ENCODE measurements at regions not wholly inside any gene's neighbourhood (a gene's known extent, or its start where the extent isn't known, plus 50 kb on each side); places are given as distances from the start of the nearest gene placed in this dataset.

GRCh38 chr12:30120522-30120921, 336.8 kb upstream of the TMTC1 start:
- Histone ChIP-seq H3K4me1 (ENCODE audit: insufficient read depth, low read length) (no peaks in the 10 kb centered on the region), H3K4me3 (ENCODE audit: low read length in 2 of 2) (no peak overlapping the region), H3K9me3 (ENCODE audit: control insufficient read depth in 1 of 2, low read length in 2 of 2) (no peaks in the 10 kb centered on the region), H3K27me3 (ENCODE audit: insufficient read depth, low read length) (no peaks in the 10 kb centered on the region), H3K36me3 (ENCODE audit: insufficient read depth, low read length) (no peaks in the 10 kb centered on the region), H3K27ac (ENCODE audit: low read depth, low read length) (no peak overlapping the region)
- ChIA-PET POLR2A (ENCODE audit: partially characterized antibody) (no interaction called here), CTCF (ENCODE audit: partially characterized antibody) (no interaction called here)
- DNase-seq = no peak
- Mint-ChIP-seq H3K27me3 (no peaks in the 10 kb centered on the region), H3K4me1 (no peaks in the 10 kb centered on the region), H3K36me3 (no peaks in the 10 kb centered on the region), H3K4me3 (no peak overlapping the region), H3K9me3 (peaks cover 0 to 15% (median 4%) of the 10 kb centered on the region in 8 donors), H3K27ac (no peak overlapping the region)
- intact Hi-C loops (cut with micrococcal nuclease) = no loop called here

- intact Hi-C loops (cut with micrococcal nuclease) = no loop called here
- Histone ChIP-seq H3K4me3 (ENCODE audit: low read length in 2 of 2) (no peak overlapping the region), H3K4me1 (ENCODE audit: insufficient read depth, low read length) (no peaks in the 10 kb centered on the region), H3K27ac (ENCODE audit: low read depth, low read length) (no peak overlapping the region), H3K9me3 (ENCODE audit: control insufficient read depth in 1 of 2, low read length in 2 of 2) (no peaks in the 10 kb centered on the region), H3K27me3 (ENCODE audit: insufficient read depth, low read length) (no peaks in the 10 kb centered on the region), H3K36me3 (ENCODE audit: insufficient read depth, low read length) (no peaks in the 10 kb centered on the region)
- no peak for DNase-seq
- CTCF ChIA-PET (ENCODE audit: partially characterized antibody) = no interaction called here
- Mint-ChIP-seq H3K27me3 (no peaks in the 10 kb centered on the region), H3K27ac (no peak overlapping the region), H3K9me3 (peaks cover 0 to 18% (median 4%) of the 10 kb centered on the region in 8 donors), H3K4me3 (no peak overlapping the region), H3K4me1 (no peaks in the 10 kb centered on the region), H3K36me3 (no peaks in the 10 kb centered on the region)
- POLR2A ChIA-PET (ENCODE audit: partially characterized antibody) = no interaction called here
Observed at GRCh38 chr12:30117483-30117882, 333.7 kb upstream of the TMTC1 start.

- Mint-ChIP-seq H3K27me3 (peaks cover 0 to 1% of the 10 kb centered on the region in 2 donors), H3K4me3 (no peak overlapping the region), H3K36me3 (no peaks in the 10 kb centered on the region), H3K4me1 (no peaks in the 10 kb centered on the region), H3K9me3 (peaks cover 0 to 9% (median 2%) of the 10 kb centered on the region in 8 donors), H3K27ac (no peak overlapping the region)
- no peak overlapping the region for H3K27ac ChIP-seq (ENCODE audit: low read depth, low read length)
- intact Hi-C loops (cut with micrococcal nuclease) = no loop called here
- no peak overlapping the region for H3K4me3 ChIP-seq (ENCODE audit: low read length in 2 of 2)
- H3K27me3 ChIP-seq (ENCODE audit: insufficient read depth, low read length) = no peaks in the 10 kb centered on the region
- no peaks in the 10 kb centered on the region for H3K36me3 ChIP-seq (ENCODE audit: insufficient read depth, low read length)
- H3K4me1 ChIP-seq (ENCODE audit: insufficient read depth, low read length) = no peaks in the 10 kb centered on the region
- no peak for DNase-seq
- ChIA-PET CTCF (ENCODE audit: partially characterized antibody) (no interaction called here), POLR2A (ENCODE audit: partially characterized antibody) (no interaction called here)
- no peaks in the 10 kb centered on the region for H3K9me3 ChIP-seq (ENCODE audit: control insufficient read depth in 1 of 2, low read length in 2 of 2)
Observed at GRCh38 chr12:30111719-30112118, 328.0 kb upstream of the TMTC1 start.

GRCh38 chr12:30110958-30111586, 327.3 kb upstream of the TMTC1 start:
- POLR2A ChIA-PET (ENCODE audit: partially characterized antibody) = no interaction called here
- DNase-seq = no peak
- H3K4me3 ChIP-seq (ENCODE audit: low read length in 2 of 2) = no peak overlapping the region
- CTCF ChIA-PET (ENCODE audit: partially characterized antibody) = no interaction called here
- no peaks in the 10 kb centered on the region for H3K4me1 Mint-ChIP-seq
- intact Hi-C loops (cut with micrococcal nuclease) = no loop called here
- no peaks in the 10 kb centered on the region for H3K36me3 Mint-ChIP-seq
- no peaks in the 10 kb centered on the region for H3K36me3 ChIP-seq (ENCODE audit: insufficient read depth, low read length)
- H3K9me3 ChIP-seq (ENCODE audit: control insufficient read depth in 1 of 2, low read length in 2 of 2) = no peaks in the 10 kb centered on the region
- H3K9me3 Mint-ChIP-seq = peaks cover 0 to 9% (median 2%) of the 10 kb centered on the region in 8 donors
- H3K27me3 ChIP-seq (ENCODE audit: insufficient read depth, low read length) = no peaks in the 10 kb centered on the region
- peaks cover 0 to 1% of the 10 kb centered on the region in 2 donors for H3K27me3 Mint-ChIP-seq
- H3K4me1 ChIP-seq (ENCODE audit: insufficient read depth, low read length) = no peaks in the 10 kb centered on the region
- no peak overlapping the region for H3K27ac Mint-ChIP-seq
- H3K27ac ChIP-seq (ENCODE audit: low read depth, low read length) = no peak overlapping the region
- no peak overlapping the region for H3K4me3 Mint-ChIP-seq

GRCh38 chr12:30110498-30110897, 326.8 kb upstream of the TMTC1 start:
- Mint-ChIP-seq H3K9me3 (peaks cover 0 to 9% (median 2%) of the 10 kb centered on the region in 8 donors), H3K27ac (no peak overlapping the region), H3K27me3 (peaks cover 0 to 1% of the 10 kb centered on the region in 2 donors), H3K4me1 (no peaks in the 10 kb centered on the region), H3K4me3 (no peak overlapping the region), H3K36me3 (no peaks in the 10 kb centered on the region)
- Histone ChIP-seq H3K27ac (ENCODE audit: low read depth, low read length) (no peak overlapping the region), H3K27me3 (ENCODE audit: insufficient read depth, low read length) (no peaks in the 10 kb centered on the region), H3K4me1 (ENCODE audit: insufficient read depth, low read length) (no peaks in the 10 kb centered on the region), H3K36me3 (ENCODE audit: insufficient read depth, low read length) (no peaks in the 10 kb centered on the region), H3K9me3 (ENCODE audit: control insufficient read depth in 1 of 2, low read length in 2 of 2) (no peaks in the 10 kb centered on the region), H3K4me3 (ENCODE audit: low read length in 2 of 2) (no peak overlapping the region)
- POLR2A ChIA-PET (ENCODE audit: partially characterized antibody) = no interaction called here
- CTCF ChIA-PET (ENCODE audit: partially characterized antibody) = no interaction called here
- peak in 1 of 5 donors; percentile 0 for DNase-seq
- intact Hi-C loops (cut with micrococcal nuclease) = no loop called here

GRCh38 chr12:30108666-30109065, 324.9 kb upstream of the TMTC1 start:
- DNase-seq = no peak
- no peaks in the 10 kb centered on the region for H3K36me3 Mint-ChIP-seq
- Histone ChIP-seq H3K4me1 (ENCODE audit: insufficient read depth, low read length) (no peaks in the 10 kb centered on the region), H3K9me3 (ENCODE audit: control insufficient read depth in 1 of 2, low read length in 2 of 2) (no peaks in the 10 kb centered on the region), H3K4me3 (ENCODE audit: low read length in 2 of 2) (no peak overlapping the region), H3K36me3 (ENCODE audit: insufficient read depth, low read length) (no peaks in the 10 kb centered on the region), H3K27ac (ENCODE audit: low read depth, low read length) (no peak overlapping the region), H3K27me3 (ENCODE audit: insufficient read depth, low read length) (no peaks in the 10 kb centered on the region)
- H3K27me3 Mint-ChIP-seq = peaks cover 0 to 1% of the 10 kb centered on the region in 2 donors
- H3K27ac Mint-ChIP-seq = no peak overlapping the region
- no peak overlapping the region for H3K4me3 Mint-ChIP-seq
- H3K4me1 Mint-ChIP-seq = no peaks in the 10 kb centered on the region
- ChIA-PET CTCF (ENCODE audit: partially characterized antibody) (no interaction called here), POLR2A (ENCODE audit: partially characterized antibody) (no interaction called here)
- peaks cover 0 to 9% (median under 1%) of the 10 kb centered on the region in 8 donors for H3K9me3 Mint-ChIP-seq
- intact Hi-C loops (cut with micrococcal nuclease) = no loop called here

GRCh38 chr12:30106204-30106965, 322.6 kb upstream of the TMTC1 start:
- H3K9me3 ChIP-seq (ENCODE audit: control insufficient read depth in 1 of 2, low read length in 2 of 2) = no peaks in the 10 kb centered on the region
- Mint-ChIP-seq H3K27me3 (peaks cover 0 to 1% of the 10 kb centered on the region in 2 donors), H3K4me3 (no peak overlapping the region), H3K9me3 (peaks cover 0 to 9% (median under 1%) of the 10 kb centered on the region in 8 donors), H3K27ac (no peak overlapping the region), H3K36me3 (no peaks in the 10 kb centered on the region), H3K4me1 (no peaks in the 10 kb centered on the region)
- intact Hi-C loops (cut with micrococcal nuclease) = no loop called here
- H3K36me3 ChIP-seq (ENCODE audit: insufficient read depth, low read length) = no peaks in the 10 kb centered on the region
- ChIA-PET CTCF (ENCODE audit: partially characterized antibody) (interaction anchor here (0.6 kb wide), 1 partner anchor 777 kb away, joined by 3 read pairs; no protein-coding TSS in a partner anchor), POLR2A (ENCODE audit: partially characterized antibody) (no interaction called here)
- DNase-seq = no peak
- H3K4me3 ChIP-seq (ENCODE audit: low read length in 2 of 2) = no peak overlapping the region
- H3K27ac ChIP-seq (ENCODE audit: low read depth, low read length) = no peak overlapping the region
- H3K27me3 ChIP-seq (ENCODE audit: insufficient read depth, low read length) = no peaks in the 10 kb centered on the region
- H3K4me1 ChIP-seq (ENCODE audit: insufficient read depth, low read length) = no peaks in the 10 kb centered on the region
